ENCODE measurements at regions not wholly inside any gene's neighbourhood (a gene's known extent, or its start where the extent isn't known, plus 50 kb on each side); places are given as distances from the start of the nearest gene placed in this dataset.

DNA sequence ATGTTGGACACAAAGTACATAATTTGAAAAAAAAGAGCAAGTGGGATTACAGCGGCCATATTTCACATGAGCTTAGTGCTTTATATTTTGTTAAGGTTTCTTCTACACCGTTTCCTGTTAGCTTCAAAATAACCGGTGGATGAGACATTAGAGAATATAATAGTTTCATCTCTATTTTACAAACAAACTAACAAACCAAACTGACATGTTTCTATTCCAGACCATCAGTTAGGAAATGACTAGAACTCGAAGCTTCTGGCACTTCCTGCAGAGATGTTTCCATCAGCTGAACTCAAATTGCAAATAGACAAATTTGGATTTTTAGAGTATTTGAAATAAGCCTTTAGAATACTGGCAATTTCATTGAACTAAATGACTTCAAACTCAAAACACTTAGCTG, 86.5 kb downstream of the MTRR start:
- Histone ChIP-seq H3K4me1 (ENCODE audit: control insufficient read depth, insufficient read depth, low read length) (no peaks in the 10 kb centered on the region), H3K27ac (ENCODE audit: low read depth, low read length) (no peak overlapping the region), H3K36me3 (ENCODE audit: control insufficient read depth, insufficient read depth, low read length) (no peaks in the 10 kb centered on the region), H3K9me3 (ENCODE audit: control insufficient read depth, insufficient read depth, low read length) (no peaks in the 10 kb centered on the region), H3K4me3 (ENCODE audit: low read depth, low read length) (no peak overlapping the region), H3K9ac (ENCODE audit: low read depth, low read length) (no peak overlapping the region), H3K27me3 (ENCODE audit: control insufficient read depth, insufficient read depth, low read length) (no peaks in the 10 kb centered on the region)

- Histone ChIP-seq H3K27me3 (ENCODE audit: control insufficient read depth, insufficient read depth, low read length) (no peaks in the 10 kb centered on the region), H3K4me1 (ENCODE audit: control insufficient read depth, insufficient read depth, low read length) (no peaks in the 10 kb centered on the region), H3K4me3 (ENCODE audit: low read depth, low read length) (no peak overlapping the region), H3K36me3 (ENCODE audit: control insufficient read depth, insufficient read depth, low read length) (no peaks in the 10 kb centered on the region), H3K9ac (ENCODE audit: low read depth, low read length) (no peak overlapping the region), H3K27ac (ENCODE audit: low read depth, low read length) (no peak overlapping the region), H3K9me3 (ENCODE audit: control insufficient read depth, insufficient read depth, low read length) (no peaks in the 10 kb centered on the region)
Observed at GRCh38 chr5:7957329-7957728, 88.4 kb downstream of the MTRR start.

DNA sequence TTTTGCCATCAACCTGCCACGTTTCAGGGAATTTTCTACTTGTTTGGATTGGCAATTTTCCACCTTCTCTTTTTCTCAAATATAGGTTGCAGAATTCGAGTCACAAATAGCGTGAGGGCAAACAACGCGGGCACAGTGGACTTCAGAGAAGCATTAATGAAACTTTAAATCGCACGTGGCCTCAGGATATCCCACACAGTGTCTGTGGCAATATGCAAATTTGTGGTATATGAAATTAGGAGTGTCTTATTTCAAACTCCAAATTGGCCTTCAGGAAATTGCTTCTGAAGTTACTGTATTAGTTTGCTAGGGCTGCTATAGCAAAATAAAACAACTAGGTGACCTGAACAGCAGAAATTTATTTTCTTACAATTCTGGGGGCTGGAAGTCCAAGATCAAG, 91.2 kb downstream of the MTRR start:
- Histone ChIP-seq H3K27ac (ENCODE audit: low read depth, low read length) (no peak overlapping the region), H3K9me3 (ENCODE audit: control insufficient read depth, insufficient read depth, low read length) (no peaks in the 10 kb centered on the region), H3K4me1 (ENCODE audit: control insufficient read depth, insufficient read depth, low read length) (no peaks in the 10 kb centered on the region), H3K36me3 (ENCODE audit: control insufficient read depth, insufficient read depth, low read length) (no peaks in the 10 kb centered on the region), H3K27me3 (ENCODE audit: control insufficient read depth, insufficient read depth, low read length) (no peaks in the 10 kb centered on the region), H3K9ac (ENCODE audit: low read depth, low read length) (no peak overlapping the region), H3K4me3 (ENCODE audit: low read depth, low read length) (no peak overlapping the region)

DNA sequence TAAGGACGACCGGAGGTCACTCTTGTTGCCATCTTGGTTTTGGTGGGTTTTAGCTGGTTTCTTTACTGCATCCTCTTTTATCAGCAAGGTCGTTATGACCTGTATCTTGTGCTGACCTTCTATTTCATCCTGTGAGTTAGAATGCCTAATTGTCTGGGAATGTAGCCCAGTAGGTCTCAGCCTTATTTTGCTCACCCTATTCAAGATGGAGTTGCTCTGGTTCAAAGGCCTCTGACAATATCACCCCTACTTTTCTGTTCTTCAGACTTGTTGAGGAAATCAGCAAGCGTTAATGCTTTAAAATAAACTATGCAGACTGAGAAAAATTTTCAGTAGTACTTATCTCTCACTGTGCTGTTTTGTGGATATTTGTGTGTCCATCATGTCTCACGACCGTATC, 92.6 kb downstream of the MTRR start:
- Histone ChIP-seq H3K36me3 (ENCODE audit: control insufficient read depth, insufficient read depth, low read length) (no peaks in the 10 kb centered on the region), H3K4me3 (ENCODE audit: low read depth, low read length) (no peak overlapping the region), H3K27ac (ENCODE audit: low read depth, low read length) (no peak overlapping the region), H3K4me1 (ENCODE audit: control insufficient read depth, insufficient read depth, low read length) (no peaks in the 10 kb centered on the region), H3K27me3 (ENCODE audit: control insufficient read depth, insufficient read depth, low read length) (no peaks in the 10 kb centered on the region), H3K9me3 (ENCODE audit: control insufficient read depth, insufficient read depth, low read length) (no peaks in the 10 kb centered on the region), H3K9ac (ENCODE audit: low read depth, low read length) (no peak overlapping the region)

DNA sequence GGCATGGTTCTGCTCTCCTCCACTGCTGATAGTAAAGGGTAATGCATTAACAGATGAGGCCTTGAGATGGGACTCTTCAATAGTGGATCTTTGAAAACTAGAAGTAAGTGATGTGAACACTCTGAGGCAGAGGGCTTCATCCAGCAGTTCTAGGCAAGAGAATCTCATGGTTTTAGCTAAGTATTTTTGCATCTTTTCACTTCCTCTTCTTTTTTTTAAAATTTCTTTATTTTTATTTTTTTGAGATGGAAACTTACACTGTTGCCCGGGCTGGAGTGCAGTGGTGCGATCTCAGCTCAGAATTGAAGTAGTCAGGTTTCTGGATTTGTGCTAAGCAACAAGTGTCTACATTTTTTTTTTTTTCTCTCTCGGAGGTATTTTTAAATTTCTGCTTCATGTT, 101.9 kb downstream of the MTRR start:
- Histone ChIP-seq H3K36me3 (ENCODE audit: control insufficient read depth, insufficient read depth, low read length) (no peaks in the 10 kb centered on the region), H3K4me1 (ENCODE audit: control insufficient read depth, insufficient read depth, low read length) (no peaks in the 10 kb centered on the region), H3K9ac (ENCODE audit: low read depth, low read length) (no peak overlapping the region), H3K27ac (ENCODE audit: low read depth, low read length) (no peak overlapping the region), H3K4me3 (ENCODE audit: low read depth, low read length) (no peak overlapping the region), H3K9me3 (ENCODE audit: control insufficient read depth, insufficient read depth, low read length) (no peaks in the 10 kb centered on the region), H3K27me3 (ENCODE audit: control insufficient read depth, insufficient read depth, low read length) (no peaks in the 10 kb centered on the region)

DNA sequence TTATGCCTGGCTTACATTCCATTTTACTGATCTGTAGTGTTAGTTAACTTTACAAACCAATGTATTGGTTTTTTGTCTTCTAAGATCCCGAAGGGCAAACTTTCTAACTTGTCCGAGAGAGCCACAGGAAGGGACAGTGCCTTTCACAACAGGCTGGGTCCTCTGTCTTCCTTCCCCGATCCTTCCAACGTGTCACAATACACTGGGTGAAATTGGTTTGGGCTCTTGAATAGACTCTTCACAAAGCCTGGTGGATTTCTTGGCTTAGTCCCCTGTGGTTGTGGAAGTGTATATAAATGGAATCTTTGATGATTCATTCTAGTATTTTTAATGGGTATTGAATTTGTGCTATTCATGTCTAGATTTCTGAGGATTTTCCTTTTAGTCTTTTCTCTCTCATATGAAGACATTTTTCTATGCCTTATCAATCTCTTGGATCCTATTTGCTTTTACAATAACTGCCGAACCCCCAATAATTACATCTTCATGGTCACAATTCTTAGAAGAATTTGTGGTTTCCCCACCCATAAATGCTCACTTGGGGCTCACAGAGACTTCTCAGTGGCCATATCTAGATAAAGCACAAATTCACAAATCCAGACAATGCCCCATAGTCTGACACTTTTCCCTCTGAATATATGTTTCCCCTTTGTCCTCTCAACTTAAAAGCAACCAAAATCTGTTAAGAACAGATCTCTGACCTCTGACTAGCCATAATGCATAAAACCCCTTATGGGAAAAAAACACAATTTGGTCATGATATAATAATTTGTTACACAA, 107.7 kb downstream of the MTRR start:
- Histone ChIP-seq H3K27ac (ENCODE audit: low read depth, low read length) (no peak overlapping the region), H3K4me1 (ENCODE audit: control insufficient read depth, insufficient read depth, low read length) (no peaks in the 10 kb centered on the region), H3K4me3 (ENCODE audit: low read depth, low read length) (no peak overlapping the region), H3K9ac (ENCODE audit: low read depth, low read length) (no peak overlapping the region), H3K9me3 (ENCODE audit: control insufficient read depth, insufficient read depth, low read length) (no peaks in the 10 kb centered on the region), H3K27me3 (ENCODE audit: control insufficient read depth, insufficient read depth, low read length) (no peaks in the 10 kb centered on the region), H3K36me3 (ENCODE audit: control insufficient read depth, insufficient read depth, low read length) (no peaks in the 10 kb centered on the region)

DNA sequence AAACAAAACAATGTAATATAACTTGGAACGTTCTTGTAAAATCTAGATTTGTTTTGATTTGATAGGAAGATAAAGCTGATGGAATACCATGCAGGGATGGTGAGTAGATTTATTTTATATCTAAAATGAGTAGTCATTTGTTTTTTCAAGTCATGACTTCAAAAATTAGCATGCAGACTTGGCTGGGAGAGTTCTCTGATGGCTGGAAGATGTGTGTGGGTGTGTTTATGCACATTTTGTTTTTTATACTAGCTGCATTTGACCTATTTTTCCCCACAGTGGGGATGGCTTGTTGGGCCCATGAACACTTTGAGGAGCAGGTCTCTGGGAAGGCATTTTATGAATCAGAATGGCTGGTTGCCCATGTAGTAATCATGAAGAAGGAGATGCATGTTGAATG, 109.2 kb downstream of the MTRR start:
- Histone ChIP-seq H3K27me3 (ENCODE audit: control insufficient read depth, insufficient read depth, low read length) (no peaks in the 10 kb centered on the region), H3K27ac (ENCODE audit: low read depth, low read length) (no peak overlapping the region), H3K4me3 (ENCODE audit: low read depth, low read length) (no peak overlapping the region), H3K4me1 (ENCODE audit: control insufficient read depth, insufficient read depth, low read length) (no peaks in the 10 kb centered on the region), H3K9ac (ENCODE audit: low read depth, low read length) (no peak overlapping the region), H3K36me3 (ENCODE audit: control insufficient read depth, insufficient read depth, low read length) (no peaks in the 10 kb centered on the region), H3K9me3 (ENCODE audit: control insufficient read depth, insufficient read depth, low read length) (no peaks in the 10 kb centered on the region)

DNA sequence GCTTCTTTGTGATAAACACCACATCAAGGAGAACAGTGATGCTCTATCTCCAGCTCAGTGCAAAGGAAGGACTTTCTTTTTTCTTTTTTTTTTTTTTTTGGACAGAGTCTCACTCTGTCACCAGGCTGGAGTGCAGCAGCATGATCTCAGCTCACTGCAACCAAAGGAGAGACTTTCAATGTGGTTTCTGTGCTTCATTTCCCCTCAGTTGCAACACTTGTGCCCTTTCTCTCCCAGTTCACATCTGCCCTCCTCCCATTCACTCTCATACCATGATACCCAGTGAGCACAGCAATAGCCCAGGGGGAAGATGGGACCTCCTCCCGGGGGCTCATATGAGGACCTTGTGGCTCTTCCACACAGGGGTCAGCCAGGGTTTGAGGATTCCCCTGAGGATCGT, 110.0 kb downstream of the MTRR start:
- Histone ChIP-seq H3K27me3 (ENCODE audit: control insufficient read depth, insufficient read depth, low read length) (no peaks in the 10 kb centered on the region), H3K9me3 (ENCODE audit: control insufficient read depth, insufficient read depth, low read length) (no peaks in the 10 kb centered on the region), H3K9ac (ENCODE audit: low read depth, low read length) (no peak overlapping the region), H3K27ac (ENCODE audit: low read depth, low read length) (no peak overlapping the region), H3K4me1 (ENCODE audit: control insufficient read depth, insufficient read depth, low read length) (no peaks in the 10 kb centered on the region), H3K36me3 (ENCODE audit: control insufficient read depth, insufficient read depth, low read length) (no peaks in the 10 kb centered on the region), H3K4me3 (ENCODE audit: low read depth, low read length) (no peak overlapping the region)

DNA sequence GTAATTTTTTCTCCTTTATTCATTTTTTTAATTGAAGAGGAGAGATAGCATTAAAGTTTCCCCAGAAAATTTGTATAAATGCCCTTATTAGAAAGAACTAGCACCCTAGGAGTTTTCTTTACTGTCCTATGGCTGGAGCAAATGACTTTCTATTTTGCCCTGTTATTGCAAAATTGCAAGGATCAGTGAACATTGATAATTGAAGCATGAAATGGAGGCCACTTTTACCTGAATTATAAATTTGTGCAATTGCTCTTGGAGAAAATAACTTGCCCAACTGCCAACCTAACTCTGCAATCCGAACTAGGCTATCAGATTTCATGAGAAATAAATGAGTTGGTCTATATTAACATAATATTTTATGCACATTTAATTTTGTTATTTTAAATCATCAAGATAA, 111.9 kb downstream of the MTRR start:
- no peaks in the 10 kb centered on the region for H3K27me3 ChIP-seq (ENCODE audit: control insufficient read depth, insufficient read depth, low read length)
- no peak overlapping the region for H3K27ac ChIP-seq (ENCODE audit: low read depth, low read length)
- no peaks in the 10 kb centered on the region for H3K36me3 ChIP-seq (ENCODE audit: control insufficient read depth, insufficient read depth, low read length)
- H3K9me3 ChIP-seq (ENCODE audit: control insufficient read depth, insufficient read depth, low read length) = no peaks in the 10 kb centered on the region
- no peaks in the 10 kb centered on the region for H3K4me1 ChIP-seq (ENCODE audit: control insufficient read depth, insufficient read depth, low read length)
- H3K9ac ChIP-seq (ENCODE audit: low read depth, low read length) = no peak overlapping the region
- no peak overlapping the region for H3K4me3 ChIP-seq (ENCODE audit: low read depth, low read length)

- Histone ChIP-seq H3K9ac (ENCODE audit: low read depth, low read length) (no peak overlapping the region), H3K36me3 (ENCODE audit: control insufficient read depth, insufficient read depth, low read length) (no peaks in the 10 kb centered on the region), H3K4me1 (ENCODE audit: control insufficient read depth, insufficient read depth, low read length) (no peaks in the 10 kb centered on the region), H3K27ac (ENCODE audit: low read depth, low read length) (no peak overlapping the region), H3K4me3 (ENCODE audit: low read depth, low read length) (no peak overlapping the region), H3K9me3 (ENCODE audit: control insufficient read depth, insufficient read depth, low read length) (no peaks in the 10 kb centered on the region), H3K27me3 (ENCODE audit: control insufficient read depth, insufficient read depth, low read length) (no peaks in the 10 kb centered on the region)
Observed at GRCh38 chr5:7983433-7983832, 114.5 kb downstream of the MTRR start.

DNA sequence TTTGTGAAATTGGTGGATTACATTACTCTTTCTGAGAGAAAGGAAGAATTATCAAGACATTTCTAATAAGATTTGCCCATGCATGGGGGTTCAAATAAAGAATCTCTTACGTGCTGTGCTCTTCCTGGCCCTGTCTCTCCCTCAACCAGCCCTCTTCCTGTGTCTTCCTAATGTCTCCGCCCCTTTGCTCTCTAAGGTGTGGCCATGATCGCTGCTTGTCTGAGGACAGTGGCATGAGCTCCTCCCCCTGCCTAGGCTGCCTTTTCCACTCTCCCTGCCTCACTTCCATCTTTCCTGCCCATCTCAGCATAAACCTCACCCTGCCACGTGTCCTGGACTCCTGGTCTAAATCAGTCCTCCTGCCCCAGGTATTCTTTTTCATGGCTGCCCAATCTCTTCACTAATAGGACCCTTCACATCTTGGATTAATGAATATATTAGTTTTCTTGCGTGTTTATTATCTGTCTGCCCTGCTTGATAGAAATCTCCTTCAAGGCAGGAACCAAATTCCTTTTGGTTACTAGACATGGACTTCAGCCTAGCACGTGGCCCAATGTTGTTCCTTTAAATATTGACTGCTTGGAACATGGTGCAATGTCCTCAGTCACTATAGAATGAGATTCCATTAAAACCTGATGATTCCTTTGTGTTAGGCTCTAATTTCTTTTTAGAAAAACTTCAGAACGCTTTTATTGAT, 122.3 kb downstream of the MTRR start:
- no peak overlapping the region for H3K9ac ChIP-seq (ENCODE audit: low read depth, low read length)
- H3K27ac ChIP-seq (ENCODE audit: low read depth, low read length) = no peak overlapping the region
- H3K4me1 ChIP-seq (ENCODE audit: control insufficient read depth, insufficient read depth, low read length) = no peaks in the 10 kb centered on the region
- H3K4me3 ChIP-seq (ENCODE audit: low read depth, low read length) = no peak overlapping the region
- H3K27me3 ChIP-seq (ENCODE audit: control insufficient read depth, insufficient read depth, low read length) = no peaks in the 10 kb centered on the region
- H3K36me3 ChIP-seq (ENCODE audit: control insufficient read depth, insufficient read depth, low read length) = no peaks in the 10 kb centered on the region
- no peaks in the 10 kb centered on the region for H3K9me3 ChIP-seq (ENCODE audit: control insufficient read depth, insufficient read depth, low read length)
